ENCODE measurements at regions not wholly inside any gene's neighbourhood (a gene's known extent, or its start where the extent isn't known, plus 50 kb on each side); places are given as distances from the start of the nearest gene placed in this dataset.

DNA sequence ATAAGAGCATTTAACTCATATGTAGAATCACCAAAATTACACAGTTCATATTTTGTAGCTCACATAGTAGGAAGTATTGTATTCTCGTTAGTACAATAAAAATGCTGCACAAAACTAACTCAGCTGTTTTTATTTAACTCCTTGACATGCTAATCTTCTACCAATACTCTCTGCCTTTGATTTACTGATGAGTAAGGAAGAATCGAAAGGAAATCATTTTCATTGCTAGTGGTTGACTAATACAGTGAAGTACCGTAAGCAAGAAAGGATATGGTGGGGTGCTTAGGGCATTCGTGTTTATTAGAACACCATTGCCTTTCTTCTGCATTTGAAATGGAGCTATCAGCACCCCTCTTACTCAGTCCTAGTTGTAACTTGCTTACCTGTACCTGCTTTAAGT is 1239.1 kb upstream of the TENM3 start:
- DNase-seq: peak; percentile 63

- DNase-seq: no peak
These were observed 1236.5 kb upstream of the TENM3 start for GRCh38 chr4:181006499-181007260.

DNA sequence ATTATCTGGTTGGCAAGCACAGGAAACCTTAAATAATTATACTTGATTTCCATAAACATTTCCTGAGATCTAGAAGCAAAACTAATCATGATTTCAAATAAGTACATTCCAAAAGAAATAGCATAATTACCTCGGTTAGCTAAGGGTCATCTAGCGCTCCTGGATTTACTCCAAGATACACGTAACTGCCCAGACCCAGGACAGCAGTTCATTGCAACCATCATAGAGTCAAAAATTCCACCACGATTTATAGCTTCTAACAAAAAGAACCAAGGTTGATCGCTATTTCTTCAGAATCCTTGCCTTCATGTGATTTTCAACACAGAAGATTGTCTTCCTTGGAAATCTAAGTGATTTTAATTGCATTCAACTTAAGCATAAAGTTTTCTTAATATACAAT is 1235.5 kb upstream of the TENM3 start:
- DNase-seq: no peak

GRCh38 chr4:181008164-181008563 is 1235.0 kb upstream of the TENM3 start:
- peak; percentile 49 for DNase-seq

GRCh38 chr4:181013162-181013561 is 1230.0 kb upstream of the TENM3 start:
- DNase-seq: no peak

DNA sequence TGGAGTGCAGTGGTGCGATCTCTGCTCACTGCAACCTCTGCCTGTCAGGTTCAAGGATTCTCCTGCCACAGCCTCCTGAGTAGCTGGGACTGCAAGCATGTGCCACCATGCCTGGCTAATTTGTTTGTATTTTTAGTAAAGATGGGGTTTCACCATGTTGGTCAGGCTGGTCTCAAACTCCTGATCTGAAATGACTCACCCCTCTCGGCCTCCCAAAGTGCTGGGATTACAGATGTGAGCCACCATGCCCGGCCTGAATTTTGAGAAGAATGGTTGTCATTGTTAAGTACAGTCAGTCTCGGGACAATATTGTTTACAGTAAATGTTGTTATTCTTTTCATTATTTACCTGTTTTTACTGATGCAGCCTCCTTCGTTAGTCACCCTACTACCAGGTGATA is 1226.2 kb upstream of the TENM3 start:
- no peak for DNase-seq

DNA sequence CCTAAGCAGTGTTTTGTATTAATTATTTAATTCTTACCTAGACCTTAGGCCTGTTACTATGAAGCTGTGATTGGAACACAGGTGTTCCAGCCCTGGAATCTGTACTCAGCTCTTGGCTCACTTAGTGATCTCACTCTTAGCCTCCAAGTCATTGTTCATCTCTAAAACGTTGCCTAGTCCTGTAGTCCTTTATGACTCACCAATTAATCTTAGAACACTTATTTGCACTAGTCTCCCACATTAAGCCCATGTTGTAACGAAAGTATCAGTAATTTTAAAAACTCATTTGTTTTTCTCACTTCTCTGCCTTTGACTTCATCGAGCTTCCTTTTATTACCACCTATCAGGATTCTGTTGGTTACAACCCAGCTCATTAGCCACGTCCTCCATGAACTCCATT is 1224.7 kb upstream of the TENM3 start:
- DNase-seq: no peak

DNA sequence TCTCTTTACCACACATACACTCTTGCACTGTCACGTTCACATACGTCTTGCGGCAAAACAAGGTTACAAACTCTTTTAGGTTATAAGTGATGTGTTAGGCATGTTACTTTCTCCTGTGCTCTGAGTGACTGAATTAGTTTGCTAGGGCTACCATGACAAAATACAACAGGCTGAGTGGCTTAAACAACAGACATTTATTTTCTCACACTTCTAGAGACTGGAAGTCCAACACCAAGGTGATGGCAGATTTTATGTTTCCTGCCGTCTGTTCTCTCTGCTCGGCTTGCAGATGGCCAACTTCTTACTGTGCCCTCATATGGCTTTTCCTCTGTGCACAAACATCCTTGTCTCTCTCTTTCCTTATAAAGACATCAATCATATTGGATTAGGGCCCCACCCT is 1224.3 kb upstream of the TENM3 start:
- DNase-seq: no peak

GRCh38 chr4:181020456-181020855 is 1222.7 kb upstream of the TENM3 start:
- DNase-seq: no peak

DNA sequence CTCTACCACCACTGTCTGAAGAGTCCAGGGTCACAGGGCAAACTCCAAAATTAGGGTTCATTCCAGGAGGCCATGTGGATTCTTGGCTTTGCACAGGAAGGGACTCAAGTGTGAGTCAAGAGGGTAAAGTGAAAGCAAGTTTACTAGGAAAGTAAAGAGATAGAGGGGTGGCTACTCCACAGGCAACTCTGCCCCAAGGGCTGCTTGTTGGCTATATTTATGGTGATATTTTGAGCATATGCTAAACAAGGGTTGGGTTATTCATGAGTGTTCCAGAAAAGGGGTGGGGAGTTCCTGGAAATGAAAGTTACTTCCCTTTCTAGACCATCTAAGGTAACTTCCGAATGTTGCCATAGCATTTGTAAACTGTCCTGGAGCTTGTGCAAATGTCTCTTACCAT is 1222.0 kb upstream of the TENM3 start:
- DNase-seq: no peak

DNA sequence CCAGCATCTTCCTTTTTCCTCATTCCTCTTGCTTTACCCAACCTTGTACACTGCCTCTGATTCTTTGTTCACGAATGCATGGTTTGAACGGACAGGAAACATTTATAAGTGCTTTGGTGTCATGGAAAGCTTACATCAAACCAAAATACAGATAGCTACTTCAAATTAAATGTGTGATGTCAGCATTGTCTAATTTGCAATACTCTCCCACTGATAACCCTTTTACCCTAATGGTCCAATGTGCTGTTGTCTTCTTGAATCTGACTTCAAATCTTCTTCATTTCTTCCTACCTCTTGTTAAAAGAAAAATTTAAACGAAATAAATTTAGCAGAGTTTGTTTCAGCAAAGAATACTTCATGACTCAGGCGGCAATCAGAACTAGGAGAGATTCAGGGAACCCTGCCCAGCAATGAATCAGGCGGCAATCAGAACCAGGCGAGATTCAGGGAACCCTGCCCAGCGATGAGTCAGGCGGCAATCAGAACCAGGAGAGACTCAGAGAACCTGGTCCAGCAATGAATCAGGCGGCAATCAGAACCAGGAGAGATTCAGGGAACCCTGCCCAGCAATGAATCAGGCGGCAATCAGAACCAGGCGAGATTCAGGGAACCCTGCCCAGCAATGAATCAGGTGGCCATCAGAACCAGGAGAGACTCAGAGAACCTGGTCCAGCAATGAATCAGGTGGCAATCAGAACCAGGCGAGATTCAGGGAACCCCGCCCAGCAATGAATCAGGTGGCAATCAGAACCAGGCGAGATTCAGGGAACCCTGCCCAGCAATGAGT is 1212.9 kb upstream of the TENM3 start:
- DNase-seq: peak; percentile 84

DNA sequence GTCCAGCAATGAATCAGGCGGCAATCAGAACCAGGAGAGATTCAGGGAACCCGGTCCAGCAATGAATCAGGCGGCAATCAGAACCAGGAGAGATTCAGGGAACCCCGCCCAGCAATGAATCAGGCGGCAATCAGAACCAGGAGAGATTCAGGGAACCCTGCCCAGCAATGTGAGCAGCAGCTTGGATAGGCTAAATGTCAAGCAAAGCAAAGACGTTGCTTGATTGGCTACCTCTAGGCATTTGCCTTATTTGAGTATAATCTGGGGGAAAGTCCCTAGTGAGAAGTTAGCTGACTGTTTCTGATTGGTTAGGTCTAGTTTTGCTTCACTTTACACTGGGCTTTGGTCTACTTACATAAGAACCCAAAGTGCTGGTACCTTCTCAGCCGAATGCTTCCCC is 1212.2 kb upstream of the TENM3 start:
- DNase-seq: peak; percentile 50

- no peak for DNase-seq
These were observed 1199.7 kb upstream of the TENM3 start for GRCh38 chr4:181043486-181043885.

DNA sequence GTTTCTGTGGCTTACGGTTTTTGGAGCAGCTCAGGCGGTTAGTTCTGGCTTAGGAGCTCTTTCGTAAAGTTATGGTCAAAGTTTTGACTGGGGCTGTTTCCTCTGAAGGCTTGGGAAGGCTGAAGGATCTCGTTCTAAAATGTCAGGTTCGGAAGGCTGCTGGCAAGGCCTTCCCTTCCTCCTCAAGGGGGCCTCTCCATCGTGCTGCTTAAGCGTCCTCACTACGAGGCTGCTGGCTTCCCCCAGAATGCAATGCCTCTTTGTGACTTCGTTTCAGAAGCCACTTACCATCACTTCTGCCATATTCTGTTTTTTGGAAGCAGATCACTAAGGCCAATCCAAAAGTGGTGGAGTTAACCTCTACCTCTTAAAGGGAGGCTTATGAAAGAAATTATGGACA is 1196.4 kb upstream of the TENM3 start:
- no peak for DNase-seq

- DNase-seq: no peak
These were observed 1191.3 kb upstream of the TENM3 start for GRCh38 chr4:181051931-181052330.

GRCh38 chr4:181061787-181062186 is 1181.4 kb upstream of the TENM3 start:
- DNase-seq: no peak

DNA sequence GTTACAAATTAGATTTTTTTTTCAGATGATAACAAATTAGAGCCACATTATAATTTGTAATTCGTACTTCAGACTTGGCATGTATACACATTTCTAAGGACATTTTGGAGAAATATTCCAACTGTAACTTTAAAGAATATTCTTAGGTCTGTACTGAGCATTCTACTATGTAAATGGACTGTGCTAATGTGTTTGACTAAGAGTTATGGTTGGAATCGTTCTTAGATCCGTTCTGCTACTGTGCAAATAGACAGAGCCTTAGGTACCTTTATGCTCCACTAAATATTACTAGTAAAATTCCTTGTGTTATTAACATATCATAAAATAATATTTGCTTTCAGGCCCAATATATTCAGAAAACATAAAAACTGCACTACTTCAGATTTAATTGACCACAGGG is 1180.0 kb upstream of the TENM3 start:
- DNase-seq: no peak

DNA sequence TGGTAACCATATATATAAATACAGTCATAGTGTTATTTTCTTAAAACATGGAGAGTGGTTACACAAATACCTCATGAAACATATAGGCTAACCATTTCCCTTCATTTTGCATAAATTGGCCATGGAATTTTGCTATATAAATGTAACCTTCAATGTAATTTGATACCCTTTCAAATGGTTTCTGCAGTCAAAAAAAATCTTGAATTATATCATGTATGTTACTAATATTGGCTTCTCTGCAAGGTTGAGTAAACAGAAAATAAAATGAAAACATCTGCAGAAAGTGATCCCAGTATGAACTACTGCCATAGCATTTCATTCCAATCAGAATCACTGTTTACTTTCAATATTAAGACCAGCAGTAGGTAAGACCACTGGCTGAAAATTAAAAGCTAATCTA is 1165.9 kb upstream of the TENM3 start:
- peak; percentile 61 for DNase-seq

DNA sequence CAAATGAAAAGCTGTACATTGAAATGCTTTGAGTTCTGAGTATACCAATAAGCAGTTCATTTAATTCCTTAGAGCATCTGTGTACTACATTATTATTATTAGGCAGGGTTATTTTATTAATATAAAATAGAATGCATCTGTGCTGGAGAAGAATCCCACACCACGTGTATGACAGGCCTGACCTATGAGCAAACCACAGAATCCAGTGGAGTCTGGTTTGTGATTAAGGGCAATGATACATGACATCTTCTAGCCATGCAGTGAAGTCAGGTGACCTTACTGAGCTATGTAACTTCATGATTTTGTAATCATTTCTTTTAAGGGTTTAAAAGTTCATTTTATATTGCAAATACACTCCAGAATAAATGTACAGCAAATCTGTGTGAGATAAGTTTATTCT is 1165.0 kb upstream of the TENM3 start:
- peak; percentile 35 for DNase-seq

DNA sequence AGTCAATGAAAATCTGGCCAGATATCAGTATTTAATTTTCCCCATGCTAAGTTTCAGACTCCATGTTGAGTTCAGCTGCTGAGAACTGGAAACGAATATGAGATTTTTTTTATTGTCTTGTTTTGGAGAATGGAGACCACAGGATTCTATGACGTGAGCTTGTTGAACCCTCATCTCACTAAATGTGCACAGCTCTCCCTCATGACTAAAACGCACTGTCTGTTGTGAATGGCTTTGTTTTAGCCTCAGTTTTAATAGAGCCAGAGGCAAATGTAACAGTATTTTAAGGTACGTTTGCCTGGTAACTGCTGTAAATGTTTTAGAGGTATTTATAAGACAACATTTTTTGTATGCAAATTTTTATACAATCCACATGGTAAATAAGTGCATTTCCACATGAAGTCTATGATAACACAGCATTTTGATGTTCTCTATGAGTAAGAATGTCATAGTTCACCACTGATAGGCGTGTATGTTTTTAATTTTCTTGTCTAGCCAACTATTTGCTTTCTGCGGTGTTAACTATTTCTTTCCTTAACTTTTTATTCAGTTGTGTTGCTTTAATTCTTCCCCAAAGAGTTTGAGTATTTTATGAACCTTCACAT is 1159.3 kb upstream of the TENM3 start:
- DNase-seq: peak; percentile 48

DNA sequence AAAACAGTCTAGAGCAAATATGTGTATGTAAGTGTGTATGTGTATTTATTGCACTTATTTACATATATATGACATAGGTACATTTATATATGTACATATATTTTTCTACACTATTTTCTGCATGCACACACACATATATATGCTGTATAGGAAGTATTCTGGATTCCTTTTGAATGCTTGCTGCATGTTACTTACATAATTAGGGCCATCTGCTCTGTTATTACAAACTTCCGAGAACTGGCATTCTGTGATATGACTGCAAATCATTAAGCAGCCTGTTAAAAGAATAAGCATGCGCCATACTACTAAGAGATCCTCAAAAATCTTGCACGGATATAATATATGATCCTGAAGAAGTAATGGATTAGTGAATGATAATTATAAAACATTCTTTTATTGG is 1157.6 kb upstream of the TENM3 start:
- DNase-seq: peak; percentile 60

DNA sequence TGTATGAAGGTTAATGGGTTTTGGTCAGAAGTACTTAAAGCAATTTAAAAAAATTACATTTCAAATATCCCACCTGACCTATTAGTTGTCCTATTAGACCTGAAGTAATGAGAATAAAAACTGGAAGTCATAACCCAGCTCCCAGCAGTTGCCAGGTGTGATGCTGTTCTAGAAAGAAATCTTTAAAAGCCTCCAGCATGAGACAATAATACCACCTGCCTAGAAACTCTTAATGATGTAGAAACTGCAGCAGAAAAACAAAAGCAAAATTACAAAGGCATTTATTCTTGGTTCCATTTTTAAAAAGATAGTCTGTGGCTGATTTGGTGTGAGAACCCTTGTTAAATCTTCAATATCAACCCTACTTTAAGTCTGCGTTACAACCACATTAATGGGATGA is 1137.7 kb upstream of the TENM3 start:
- no peak for DNase-seq

GRCh38 chr4:181106398-181106797 is 1136.8 kb upstream of the TENM3 start:
- DNase-seq: no peak

GRCh38 chr4:181108237-181108636 is 1135.0 kb upstream of the TENM3 start:
- DNase-seq: no peak

All from fibroblast of skin of right quadriceps (primary cell).